B cell (primary cell): ENCODE measurements at regions not wholly inside any gene's neighbourhood (a gene's known extent, or its start where the extent isn't known, plus 50 kb on each side); places are given as distances from the start of the nearest gene placed in this dataset.

Source experiments
- ATAC-seq: fragments of 200-7000 bp; cut with Tn5 transposase; one replicate; pipeline ENCODE4 v1.10.0; 2021; ENCODE audit warnings: low read depth, mild to moderate bottlenecking, moderate number of reproducible peaks, moderate library complexity
- CTCF ChIA-PET: fragments of 350-600 bp; sonication (Branson Sonifier 250); formaldehyde crosslinking; loops from one replicate; lab custom pipeline; 2021; ENCODE audit warnings: antibody characterized with exemption, inconsistent platforms; lab: Charles Lee
- POLR2A ChIA-PET: fragments of 350-600 bp; sonication (Branson Sonifier 250); formaldehyde crosslinking; loops from one replicate; lab custom pipeline; 2021; ENCODE audit warnings: antibody characterized with exemption; lab: Charles Lee
- DNase-seq: peaks from one replicate; pipeline ENCODE4 v3.0.0; 2013
- H2AFZ ChIP-seq: 2 replicates; pipeline ENCODE4 v1.6.1; 2012; ENCODE audit warnings: mild to moderate bottlenecking, low read depth, low read length; ENCODE audit not compliant: insufficient read depth, poor library complexity, severe bottlenecking
- H3K27ac ChIP-seq, 2 donors: 1 replicate in 1 of 2; 2 replicates in 1 of 2; pipeline ENCODE4 v1.5.1; 2012 to 2013; ENCODE audit warnings: low read length in 2 of 2, mild to moderate bottlenecking in 2 of 2, moderate library complexity in 1 of 2
- H3K27me3 ChIP-seq, 4 experiments: fragments of 200-600 bp in 1 of 4; sonication (generic) in 1 of 4; replicated peaks in 1 of 4; 1 replicate in 2 of 4; 2 replicates in 2 of 4; pipeline versions ENCODE4 v1.6.1 to v1.7.0; 2013 to 2016; ENCODE audit warnings: low read length in 3 of 4, mild to moderate bottlenecking in 2 of 4, mixed read lengths in 1 of 4, moderate library complexity in 1 of 4; ENCODE audit not compliant: insufficient read depth in 4 of 4, control insufficient read depth in 3 of 4; ENCODE audit errors: control extremely low read depth in 1 of 4
- H3K36me3 ChIP-seq, 2 experiments: replicated peaks in 1 of 2; 1 replicate in 1 of 2; 2 replicates in 1 of 2; pipeline versions ENCODE4 v1.6.1 to v1.7.1; 2013; ENCODE audit warnings: low read length in 1 of 2; ENCODE audit not compliant: insufficient read depth in 2 of 2, control insufficient read depth in 1 of 2; ENCODE audit errors: control extremely low read depth in 1 of 2, extremely low read depth in 1 of 2
- H3K4me1 ChIP-seq, 2 donors: fragments of 200-600 bp in 1 of 2; sonication (generic) in 1 of 2; 1 replicate in 1 of 2; 2 replicates in 1 of 2; pipeline versions ENCODE4 v1.5.1 to v1.6.1; 2013 to 2017; ENCODE audit warnings: low read length in 2 of 2; ENCODE audit not compliant: control insufficient read depth in 2 of 2, insufficient read depth in 2 of 2
- H3K4me2 ChIP-seq: replicated peaks from 2 replicates; pipeline ENCODE3; 2012; ENCODE audit warnings: mild to moderate bottlenecking, low read depth, low read length; ENCODE audit not compliant: poor library complexity, severe bottlenecking
- H3K4me3 ChIP-seq, 5 experiments: fragments of 200-600 bp in 1 of 5; sonication (generic) in 1 of 5; 1 replicate in 3 of 5; 2 replicates in 2 of 5; pipeline versions ENCODE4 v1.5.1 to v1.7.0; 2011 to 2016; ENCODE audit warnings: low read length in 4 of 5, mild to moderate bottlenecking in 4 of 5, low read depth in 2 of 5, control low read depth in 1 of 5, moderate library complexity in 1 of 5; ENCODE audit not compliant: insufficient read depth in 1 of 5; ENCODE audit errors: control extremely low read depth in 1 of 5, extremely low read depth in 1 of 5
- H3K79me2 ChIP-seq: fragments of 200-600 bp; sonication (generic); one replicate; pipeline ENCODE4 v1.6.0; 2016; ENCODE audit warnings: low read length; ENCODE audit not compliant: control insufficient read depth, insufficient read depth
- H3K9ac ChIP-seq: fragments of 200-600 bp; sonication (generic); 2 replicates; pipeline ENCODE4 v1.6.1; 2017; ENCODE audit warnings: mild to moderate bottlenecking, low read length, moderate library complexity
- H3K9me3 ChIP-seq, 3 donors: one replicate each; pipeline versions ENCODE4 v1.6.1 to v1.7.1; 2013; ENCODE audit warnings: low read length in 2 of 3; ENCODE audit not compliant: control insufficient read depth in 2 of 3, insufficient read depth in 1 of 3; ENCODE audit errors: control extremely low read depth in 1 of 3
- H4K20me1 ChIP-seq: 2 replicates; pipeline ENCODE4 v1.6.0; 2012; ENCODE audit warnings: mild to moderate bottlenecking, low read length; ENCODE audit not compliant: insufficient read depth, control insufficient read depth, poor library complexity, severe bottlenecking
- H3K27ac Mint-ChIP-seq: one replicate; pipeline ENCODE4 v1.8.0; 2021; ENCODE audit warnings: mixed read lengths
- H3K27me3 Mint-ChIP-seq: one replicate; pipeline ENCODE4 v1.8.0; 2021; ENCODE audit warnings: mixed read lengths
- H3K4me1 Mint-ChIP-seq: one replicate; pipeline ENCODE4 v1.8.0; 2021; ENCODE audit warnings: mixed read lengths
- H3K4me3 Mint-ChIP-seq: one replicate; pipeline ENCODE4 v1.8.0; 2021; ENCODE audit warnings: mixed read lengths
- H3K9me3 Mint-ChIP-seq: one replicate; pipeline ENCODE4 v1.8.0; 2022; ENCODE audit warnings: mixed read lengths; ENCODE audit not compliant: insufficient read depth
- EZH2 ChIP-seq: IDR thresholded peaks from 2 replicates; pipeline ENCODE4 v1.6.1; 2012; ENCODE audit warnings: borderline replicate concordance, low read depth, mild to moderate bottlenecking, moderate library complexity, low read length; ENCODE audit not compliant: insufficient read depth, poor library complexity, severe bottlenecking
- WGBS: methylation state at CpG from one replicate; pipeline ENCODE4 v1.1.5; 2013; ENCODE audit warnings: missing lambda C conversion rate; ENCODE audit not compliant: insufficient coverage; 5-methylcytosine and 5-hydroxymethylcytosine counted together
- intact Hi-C: fragments of 100-400 bp; cut with micrococcal nuclease; formaldehyde crosslinking; loops from one replicate; pipeline ENCODE4 v1.10.0; 2022
- TF ChIP-seq, protein P1 (sequence below): fragments of 200-600 bp; IDR thresholded peaks from one replicate; pipeline ENCODE4 v1.8.0; 2022; ENCODE audit warnings: antibody characterized with exemption, mild to moderate bottlenecking

DNA sequence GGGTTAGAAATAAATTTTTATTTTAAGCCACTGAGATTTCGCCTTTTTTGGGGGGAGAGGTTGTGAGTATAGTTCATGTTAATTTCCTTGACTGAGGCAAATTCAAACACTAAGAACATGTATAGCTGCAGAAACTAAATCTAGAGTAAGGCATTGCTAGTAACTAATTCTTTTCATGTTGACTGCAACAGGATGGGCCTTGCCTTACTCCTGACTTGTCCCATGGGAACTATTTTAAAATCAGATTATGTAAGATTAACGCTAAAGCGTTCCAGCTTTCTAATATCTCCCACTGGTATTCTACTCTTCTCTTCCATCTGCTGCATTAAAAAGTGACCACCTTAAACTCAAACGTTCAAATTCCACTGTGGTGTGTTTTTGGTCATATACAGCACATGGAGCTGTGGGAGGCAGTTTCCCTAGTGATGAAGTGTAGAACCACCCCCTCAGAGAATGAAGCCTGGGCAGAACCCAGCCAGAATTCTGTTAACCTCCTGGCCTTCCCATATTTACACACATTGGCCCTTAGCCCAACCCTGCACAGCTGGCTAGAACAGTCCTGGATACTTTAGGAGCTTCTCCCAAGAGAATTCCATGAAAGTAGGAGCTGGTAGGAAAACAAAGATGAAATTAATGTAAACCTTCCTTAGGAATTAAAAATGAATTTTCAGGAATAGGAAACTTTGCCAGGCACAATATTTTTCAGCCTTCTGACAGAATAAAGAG lies 687.8 kb downstream of the SLC4A3 start:
- peaks cover 5% of the 10 kb centered on the region for H3K9me3 Mint-ChIP-seq
- ChIA-PET CTCF (no interaction called here), POLR2A (no interaction called here)
- Histone ChIP-seq H3K9me3 (peaks cover 0 to 7% (median 0%) of the 10 kb centered on the region in 3 donors), H3K79me2 (no peaks in the 10 kb centered on the region), H3K36me3 (no peaks in the 10 kb centered on the region), H3K9ac (no peak overlapping the region), H2AFZ (no peak overlapping the region), H4K20me1 (no peaks in the 10 kb centered on the region), H3K4me1 (no peaks in the 10 kb centered on the region), H3K27ac (no peak overlapping the region), H3K4me3 (no peak overlapping the region), H3K4me2 (no peak overlapping the region), H3K27me3 (no peaks in the 10 kb centered on the region)
- intact Hi-C loops = no loop called here
- H3K4me1 Mint-ChIP-seq = no peaks in the 10 kb centered on the region
- no peak overlapping the region for H3K4me3 Mint-ChIP-seq
- no CpG with 5 or more reads among the region's 4 CpGs for WGBS
- ATAC-seq = no peak
- H3K27ac Mint-ChIP-seq = no peak overlapping the region
- TF ChIP-seq EZH2 = no peak
- TF ChIP-seq, protein P1, sequence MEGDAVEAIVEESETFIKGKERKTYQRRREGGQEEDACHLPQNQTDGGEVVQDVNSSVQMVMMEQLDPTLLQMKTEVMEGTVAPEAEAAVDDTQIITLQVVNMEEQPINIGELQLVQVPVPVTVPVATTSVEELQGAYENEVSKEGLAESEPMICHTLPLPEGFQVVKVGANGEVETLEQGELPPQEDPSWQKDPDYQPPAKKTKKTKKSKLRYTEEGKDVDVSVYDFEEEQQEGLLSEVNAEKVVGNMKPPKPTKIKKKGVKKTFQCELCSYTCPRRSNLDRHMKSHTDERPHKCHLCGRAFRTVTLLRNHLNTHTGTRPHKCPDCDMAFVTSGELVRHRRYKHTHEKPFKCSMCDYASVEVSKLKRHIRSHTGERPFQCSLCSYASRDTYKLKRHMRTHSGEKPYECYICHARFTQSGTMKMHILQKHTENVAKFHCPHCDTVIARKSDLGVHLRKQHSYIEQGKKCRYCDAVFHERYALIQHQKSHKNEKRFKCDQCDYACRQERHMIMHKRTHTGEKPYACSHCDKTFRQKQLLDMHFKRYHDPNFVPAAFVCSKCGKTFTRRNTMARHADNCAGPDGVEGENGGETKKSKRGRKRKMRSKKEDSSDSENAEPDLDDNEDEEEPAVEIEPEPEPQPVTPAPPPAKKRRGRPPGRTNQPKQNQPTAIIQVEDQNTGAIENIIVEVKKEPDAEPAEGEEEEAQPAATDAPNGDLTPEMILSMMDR = no peak
- DNase-seq = no peak
- no peaks in the 10 kb centered on the region for H3K27me3 Mint-ChIP-seq

DNA sequence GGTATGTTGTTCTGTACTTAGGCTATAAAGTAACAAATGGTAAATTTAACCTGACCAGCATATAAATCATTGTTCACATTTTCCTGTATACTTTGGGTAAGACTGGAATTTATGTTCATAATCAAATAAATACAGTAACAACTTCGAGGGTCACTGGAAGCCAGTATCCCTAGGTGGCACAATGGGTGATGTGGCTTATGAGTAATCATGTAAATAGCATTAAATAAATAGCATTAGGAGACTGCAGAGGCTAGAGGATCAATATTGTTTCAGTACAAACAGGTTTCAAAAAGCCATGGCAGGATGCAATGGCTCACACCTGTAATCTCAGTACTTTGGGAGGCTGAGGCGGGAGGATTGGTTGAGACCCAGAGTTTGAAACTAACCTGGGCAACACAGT lies 690.6 kb downstream of the SLC4A3 start:
- H3K9ac ChIP-seq = no peak overlapping the region
- H3K4me1 Mint-ChIP-seq = no peaks in the 10 kb centered on the region
- ChIA-PET POLR2A (no interaction called here), CTCF (no interaction called here)
- no peaks in the 10 kb centered on the region for H3K36me3 ChIP-seq
- no peaks in the 10 kb centered on the region for H3K27me3 ChIP-seq
- peaks cover 5% of the 10 kb centered on the region for H3K9me3 Mint-ChIP-seq
- H2AFZ ChIP-seq = no peak overlapping the region
- TF ChIP-seq, protein P1 = no peak
- TF ChIP-seq EZH2 = no peak
- no CpG with 5 or more reads among the region's 2 CpGs for WGBS
- H3K27me3 Mint-ChIP-seq = no peaks in the 10 kb centered on the region
- no peaks in the 10 kb centered on the region for H3K4me1 ChIP-seq
- H3K4me3 ChIP-seq = no peak overlapping the region
- ATAC-seq = no peak
- DNase-seq = no peak
- no peak overlapping the region for H3K4me2 ChIP-seq
- no peaks in the 10 kb centered on the region for H4K20me1 ChIP-seq
- intact Hi-C loops = no loop called here
- H3K4me3 Mint-ChIP-seq = no peak overlapping the region
- no peaks in the 10 kb centered on the region for H3K79me2 ChIP-seq
- no peak overlapping the region for H3K27ac Mint-ChIP-seq
- peaks cover 0 to 7% (median 0%) of the 10 kb centered on the region in 3 donors for H3K9me3 ChIP-seq
- no peak overlapping the region for H3K27ac ChIP-seq
